AG04449 (cell line): ENCODE measurements at regions not wholly inside any gene's neighbourhood (a gene's known extent, or its start where the extent isn't known, plus 50 kb on each side); places are given as distances from the start of the nearest gene placed in this dataset.

ENCODE experiments used
- CTCF ChIA-PET: fragments of 350-600 bp; formaldehyde crosslinking; extraction: SDS; loops from one replicate; lab custom pipeline; 2021; ENCODE audit warnings: antibody characterized with exemption; lab: Yijun Ruan, JAX
- POLR2A ChIA-PET: fragments of 400-600, 350-600 bp; formaldehyde crosslinking; extraction: SDS; loops from one replicate; lab custom pipeline; 2020; ENCODE audit warnings: antibody characterized with exemption, inconsistent platforms; lab: Yijun Ruan, JAX
- DNase-seq: peaks from one replicate; pipeline ENCODE4 v3.0.0-alpha.2; 2010; ENCODE audit warnings: low read depth, low spot score
- H3K4me3 ChIP-seq: 2 replicates; pipeline ENCODE4 v1.5.1; 2011; ENCODE audit warnings: low read depth, mild to moderate bottlenecking, control low read depth, low read length
- TF ChIP-seq, protein P1 (sequence below): IDR thresholded peaks from one replicate; pipeline ENCODE4 v1.5.1; 2011; ENCODE audit warnings: mild to moderate bottlenecking, moderate library complexity, low read length, control low read depth, inconsistent platforms; ENCODE audit not compliant: insufficient read depth; ENCODE audit errors: missing control alignments

DNA sequence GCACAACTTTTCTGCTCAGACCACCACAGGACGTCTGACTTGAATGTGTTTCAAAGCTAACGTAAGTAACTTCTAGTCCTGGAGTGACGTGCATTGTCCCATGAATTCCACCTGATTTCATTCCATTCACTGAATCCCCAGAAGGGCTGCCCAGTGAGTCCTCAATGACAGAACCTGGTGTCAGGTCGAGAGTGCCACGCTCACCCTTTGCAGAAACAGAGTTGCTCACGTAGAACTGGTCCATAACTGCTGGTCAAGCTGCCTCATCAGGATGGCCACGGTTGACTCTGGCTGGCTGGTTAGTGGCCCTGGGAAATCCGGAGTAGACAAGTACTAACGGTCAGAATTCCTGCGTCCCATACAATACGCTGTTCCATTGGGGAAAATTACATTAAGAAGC is 50.6 kb upstream of the UBE3C start:
- TF ChIP-seq, protein P1, sequence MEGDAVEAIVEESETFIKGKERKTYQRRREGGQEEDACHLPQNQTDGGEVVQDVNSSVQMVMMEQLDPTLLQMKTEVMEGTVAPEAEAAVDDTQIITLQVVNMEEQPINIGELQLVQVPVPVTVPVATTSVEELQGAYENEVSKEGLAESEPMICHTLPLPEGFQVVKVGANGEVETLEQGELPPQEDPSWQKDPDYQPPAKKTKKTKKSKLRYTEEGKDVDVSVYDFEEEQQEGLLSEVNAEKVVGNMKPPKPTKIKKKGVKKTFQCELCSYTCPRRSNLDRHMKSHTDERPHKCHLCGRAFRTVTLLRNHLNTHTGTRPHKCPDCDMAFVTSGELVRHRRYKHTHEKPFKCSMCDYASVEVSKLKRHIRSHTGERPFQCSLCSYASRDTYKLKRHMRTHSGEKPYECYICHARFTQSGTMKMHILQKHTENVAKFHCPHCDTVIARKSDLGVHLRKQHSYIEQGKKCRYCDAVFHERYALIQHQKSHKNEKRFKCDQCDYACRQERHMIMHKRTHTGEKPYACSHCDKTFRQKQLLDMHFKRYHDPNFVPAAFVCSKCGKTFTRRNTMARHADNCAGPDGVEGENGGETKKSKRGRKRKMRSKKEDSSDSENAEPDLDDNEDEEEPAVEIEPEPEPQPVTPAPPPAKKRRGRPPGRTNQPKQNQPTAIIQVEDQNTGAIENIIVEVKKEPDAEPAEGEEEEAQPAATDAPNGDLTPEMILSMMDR: no peak
- no peak for DNase-seq
- ChIA-PET POLR2A (no interaction called here), CTCF (no interaction called here)
- no peak overlapping the region for H3K4me3 ChIP-seq
